Neural cell (in vitro differentiated cells): ENCODE measurements at regions not wholly inside any gene's neighbourhood (a gene's known extent, or its start where the extent isn't known, plus 50 kb on each side); places are given as distances from the start of the nearest gene placed in this dataset.

ENCODE experiments used
- H2AFZ ChIP-seq: fragments of 200-600, 300-800 bp; sonication (generic), shearing (Covaris generic); 2 replicates; pipeline ENCODE4 v1.6.0; 2014; ENCODE audit warnings: low read depth, mild to moderate bottlenecking, antibody characterized with exemption, low read length, moderate library complexity
- H3F3A ChIP-seq: fragments of 200-600 bp; shearing (Covaris generic); 2 replicates; pipeline ENCODE4 v1.6.1; 2016; ENCODE audit warnings: mild to moderate bottlenecking, moderate library complexity, mixed read lengths, antibody characterized with exemption, low read length; ENCODE audit not compliant: insufficient read depth, poor library complexity, severe bottlenecking
- H3K27ac ChIP-seq: fragments of 200-600, 300-800 bp; sonication (generic), shearing (Covaris generic); 2 replicates; pipeline ENCODE4 v1.5.1; 2014; ENCODE audit warnings: mild to moderate bottlenecking, low read length, moderate library complexity
- H3K27me3 ChIP-seq: fragments of 300-800, 200-600 bp; sonication (generic), shearing (Covaris generic); 2 replicates; pipeline ENCODE4 v1.6.0; 2014; ENCODE audit warnings: mild to moderate bottlenecking, low read depth, low read length, moderate library complexity; ENCODE audit not compliant: insufficient read depth
- H3K36me3 ChIP-seq: fragments of 300-800, 200-600 bp; sonication (generic), shearing (Covaris generic); 2 replicates; pipeline ENCODE4 v1.5.1; 2014; ENCODE audit warnings: mild to moderate bottlenecking, antibody characterized with exemption, low read length, moderate library complexity; ENCODE audit not compliant: insufficient read depth
- H3K4me2 ChIP-seq: fragments of 300-800, 200-600 bp; sonication (generic), shearing (Covaris generic); 2 replicates; pipeline ENCODE4 v1.6.0; 2014; ENCODE audit warnings: mild to moderate bottlenecking, low read length
- H3K4me3 ChIP-seq: fragments of 300-800, 200-600 bp; sonication (generic), shearing (Covaris generic); 2 replicates; pipeline ENCODE4 v1.5.1; 2014; ENCODE audit warnings: mild to moderate bottlenecking, low read length, moderate library complexity
- H3K79me2 ChIP-seq: fragments of 200-600 bp; shearing (Covaris generic); replicated peaks from 2 replicates; pipeline ENCODE4 v1.6.0; 2014; ENCODE audit warnings: mild to moderate bottlenecking, low read length, moderate library complexity; ENCODE audit not compliant: insufficient read depth
- H3K9ac ChIP-seq: fragments of 300-800, 200-600 bp; sonication (generic), shearing (Covaris generic); 2 replicates; pipeline ENCODE4 v1.6.1; 2016; ENCODE audit warnings: mild to moderate bottlenecking, low read length, mixed read lengths
- H3K9me2 ChIP-seq: fragments of 200-600 bp; shearing (Covaris generic); 2 replicates; pipeline ENCODE4 v1.6.1; 2016; ENCODE audit warnings: mild to moderate bottlenecking, low read length, mixed read lengths; ENCODE audit not compliant: insufficient read depth
- H3K9me3 ChIP-seq: fragments of 200-600, 300-800 bp; sonication (generic), shearing (Covaris generic); 2 replicates; pipeline ENCODE4 v1.6.1; 2016; ENCODE audit warnings: mild to moderate bottlenecking, mixed run types, low read length, moderate library complexity, mixed read lengths
- H4K20me1 ChIP-seq: fragments of 200-600 bp; shearing (Covaris generic); 2 replicates; pipeline ENCODE4 v1.6.1; 2016; ENCODE audit warnings: mild to moderate bottlenecking, mixed run types; ENCODE audit not compliant: insufficient read depth
- EP300 ChIP-seq: fragments of 450-650 bp; conservative IDR thresholded peaks from 2 replicates; pipeline ENCODE4 v1.6.1; 2014; ENCODE audit warnings: antibody characterized with exemption, mild to moderate bottlenecking, moderate library complexity; ENCODE audit not compliant: poor library complexity, severe bottlenecking
- POLR2AphosphoS5 ChIP-seq: IDR thresholded peaks from 2 replicates; pipeline ENCODE4 v1.6.1; 2012
- SMC3 ChIP-seq: fragments of 450-650 bp; conservative IDR thresholded peaks from 2 replicates; pipeline ENCODE4 v1.6.1; 2014; ENCODE audit warnings: antibody characterized with exemption, mild to moderate bottlenecking, moderate library complexity; ENCODE audit not compliant: poor library complexity
- TAF1 ChIP-seq: IDR thresholded peaks from 2 replicates; pipeline ENCODE4 v1.6.1; 2012; ENCODE audit warnings: low read depth
- TF ChIP-seq, protein P1 (sequence below): IDR thresholded peaks from 2 replicates; pipeline ENCODE4 v1.6.1; 2012; ENCODE audit warnings: borderline replicate concordance
- TF ChIP-seq, protein P2 (sequence below): fragments of 450-650 bp; IDR thresholded peaks from 2 replicates; pipeline ENCODE4 v1.5.1; 2014; ENCODE audit warnings: antibody characterized with exemption, mild to moderate bottlenecking, moderate library complexity; ENCODE audit not compliant: poor library complexity, severe bottlenecking

DNA sequence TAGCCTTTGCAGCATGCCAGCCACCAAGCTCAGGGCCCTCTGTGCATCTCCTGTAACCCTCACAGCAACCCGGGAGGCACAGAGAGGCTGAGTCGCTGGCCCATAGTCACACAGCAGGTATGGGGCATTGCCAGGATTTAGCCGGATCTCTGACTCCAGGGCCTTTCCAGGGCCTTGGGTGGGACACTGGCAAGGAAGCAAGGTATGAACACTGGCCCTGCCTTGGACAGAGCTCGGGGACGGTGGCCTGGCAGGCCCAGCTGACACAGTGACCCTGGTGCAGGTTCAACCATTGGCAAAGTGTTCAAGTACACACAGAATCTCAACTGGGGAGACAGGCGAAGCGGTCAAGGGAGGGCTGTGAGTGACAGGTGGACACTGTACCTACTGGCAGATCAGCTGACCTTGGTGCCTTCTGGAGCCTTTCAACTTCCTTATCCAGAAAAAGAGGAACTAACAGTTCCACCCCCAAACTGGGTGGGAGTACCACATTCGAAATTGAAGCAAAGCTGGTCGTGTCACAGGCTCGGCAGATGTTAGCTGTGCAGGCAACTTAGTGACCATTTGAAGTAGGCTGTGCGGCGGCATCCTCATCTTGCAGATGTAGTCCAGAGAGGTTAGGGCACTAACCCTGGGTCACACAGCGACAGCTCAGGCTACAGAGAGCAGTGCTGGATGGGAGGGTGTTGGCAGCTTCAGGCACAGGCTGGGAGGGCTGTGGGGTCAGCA lies 287.4 kb downstream of the SEC14L1 start:
- Histone ChIP-seq H3K36me3 (no peaks in the 10 kb centered on the region), H3K27ac (no peak overlapping the region), H3K79me2 (no peaks in the 10 kb centered on the region), H3K9me2 (no peaks in the 10 kb centered on the region), H3F3A (no peaks in the 10 kb centered on the region), H4K20me1 (no peaks in the 10 kb centered on the region), H3K9ac (no peak overlapping the region), H3K27me3 (no peaks in the 10 kb centered on the region), H2AFZ (no peak overlapping the region), H3K9me3 (no peaks in the 10 kb centered on the region), H3K4me2 (no peak overlapping the region), H3K4me3 (no peak overlapping the region)
- TF ChIP-seq, protein P1, sequence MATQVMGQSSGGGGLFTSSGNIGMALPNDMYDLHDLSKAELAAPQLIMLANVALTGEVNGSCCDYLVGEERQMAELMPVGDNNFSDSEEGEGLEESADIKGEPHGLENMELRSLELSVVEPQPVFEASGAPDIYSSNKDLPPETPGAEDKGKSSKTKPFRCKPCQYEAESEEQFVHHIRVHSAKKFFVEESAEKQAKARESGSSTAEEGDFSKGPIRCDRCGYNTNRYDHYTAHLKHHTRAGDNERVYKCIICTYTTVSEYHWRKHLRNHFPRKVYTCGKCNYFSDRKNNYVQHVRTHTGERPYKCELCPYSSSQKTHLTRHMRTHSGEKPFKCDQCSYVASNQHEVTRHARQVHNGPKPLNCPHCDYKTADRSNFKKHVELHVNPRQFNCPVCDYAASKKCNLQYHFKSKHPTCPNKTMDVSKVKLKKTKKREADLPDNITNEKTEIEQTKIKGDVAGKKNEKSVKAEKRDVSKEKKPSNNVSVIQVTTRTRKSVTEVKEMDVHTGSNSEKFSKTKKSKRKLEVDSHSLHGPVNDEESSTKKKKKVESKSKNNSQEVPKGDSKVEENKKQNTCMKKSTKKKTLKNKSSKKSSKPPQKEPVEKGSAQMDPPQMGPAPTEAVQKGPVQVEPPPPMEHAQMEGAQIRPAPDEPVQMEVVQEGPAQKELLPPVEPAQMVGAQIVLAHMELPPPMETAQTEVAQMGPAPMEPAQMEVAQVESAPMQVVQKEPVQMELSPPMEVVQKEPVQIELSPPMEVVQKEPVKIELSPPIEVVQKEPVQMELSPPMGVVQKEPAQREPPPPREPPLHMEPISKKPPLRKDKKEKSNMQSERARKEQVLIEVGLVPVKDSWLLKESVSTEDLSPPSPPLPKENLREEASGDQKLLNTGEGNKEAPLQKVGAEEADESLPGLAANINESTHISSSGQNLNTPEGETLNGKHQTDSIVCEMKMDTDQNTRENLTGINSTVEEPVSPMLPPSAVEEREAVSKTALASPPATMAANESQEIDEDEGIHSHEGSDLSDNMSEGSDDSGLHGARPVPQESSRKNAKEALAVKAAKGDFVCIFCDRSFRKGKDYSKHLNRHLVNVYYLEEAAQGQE: no peak
- TF ChIP-seq SMC3: no peak

DNA sequence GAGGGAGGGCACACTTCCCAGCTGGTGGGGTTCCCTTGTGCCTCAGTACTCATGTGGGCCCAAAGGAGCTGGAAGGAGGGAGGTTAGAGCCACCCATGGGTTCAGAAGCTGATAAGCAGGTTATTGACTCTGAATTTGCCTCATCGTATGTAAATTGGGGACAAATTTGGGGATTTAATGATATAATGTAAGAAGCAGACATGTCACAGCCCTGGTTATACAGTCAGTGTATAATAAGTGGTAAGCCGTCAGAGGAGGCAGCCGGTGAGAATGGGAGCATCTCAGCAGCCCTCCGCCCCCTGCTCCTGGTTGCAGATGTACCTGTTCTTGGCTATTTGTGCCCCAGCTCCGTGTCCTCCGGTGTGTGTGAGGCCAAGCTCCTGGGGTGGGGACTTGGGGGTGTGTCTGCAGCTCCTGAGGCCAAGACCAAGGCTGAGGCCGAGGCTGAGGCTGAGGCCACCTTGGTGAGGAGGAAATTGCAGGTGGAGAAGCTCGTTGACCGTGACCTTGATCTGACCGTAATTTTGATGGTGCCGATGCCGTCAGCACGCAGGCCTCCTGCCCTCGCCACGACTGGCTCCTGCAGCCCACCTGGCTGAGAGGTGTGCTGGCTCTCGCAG lies 288.1 kb downstream of the SEC14L1 start:
- Histone ChIP-seq H3K9ac (no peak overlapping the region), H4K20me1 (no peaks in the 10 kb centered on the region), H3K9me2 (no peaks in the 10 kb centered on the region), H3K4me3 (no peak overlapping the region), H3K9me3 (no peaks in the 10 kb centered on the region), H3K27ac (no peak overlapping the region), H3K79me2 (no peaks in the 10 kb centered on the region), H3K4me2 (no peak overlapping the region), H3K27me3 (no peaks in the 10 kb centered on the region), H2AFZ (no peak overlapping the region), H3K36me3 (no peaks in the 10 kb centered on the region), H3F3A (no peaks in the 10 kb centered on the region)
- TF ChIP-seq, protein P2, sequence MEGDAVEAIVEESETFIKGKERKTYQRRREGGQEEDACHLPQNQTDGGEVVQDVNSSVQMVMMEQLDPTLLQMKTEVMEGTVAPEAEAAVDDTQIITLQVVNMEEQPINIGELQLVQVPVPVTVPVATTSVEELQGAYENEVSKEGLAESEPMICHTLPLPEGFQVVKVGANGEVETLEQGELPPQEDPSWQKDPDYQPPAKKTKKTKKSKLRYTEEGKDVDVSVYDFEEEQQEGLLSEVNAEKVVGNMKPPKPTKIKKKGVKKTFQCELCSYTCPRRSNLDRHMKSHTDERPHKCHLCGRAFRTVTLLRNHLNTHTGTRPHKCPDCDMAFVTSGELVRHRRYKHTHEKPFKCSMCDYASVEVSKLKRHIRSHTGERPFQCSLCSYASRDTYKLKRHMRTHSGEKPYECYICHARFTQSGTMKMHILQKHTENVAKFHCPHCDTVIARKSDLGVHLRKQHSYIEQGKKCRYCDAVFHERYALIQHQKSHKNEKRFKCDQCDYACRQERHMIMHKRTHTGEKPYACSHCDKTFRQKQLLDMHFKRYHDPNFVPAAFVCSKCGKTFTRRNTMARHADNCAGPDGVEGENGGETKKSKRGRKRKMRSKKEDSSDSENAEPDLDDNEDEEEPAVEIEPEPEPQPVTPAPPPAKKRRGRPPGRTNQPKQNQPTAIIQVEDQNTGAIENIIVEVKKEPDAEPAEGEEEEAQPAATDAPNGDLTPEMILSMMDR: no peak
- TF ChIP-seq, protein P1: no peak
- TF ChIP-seq TAF1: no peak
- TF ChIP-seq POLR2AphosphoS5: no peak
- no peak for TF ChIP-seq EP300
